GM18507 (cell line): ENCODE measurements at regions not wholly inside any gene's neighbourhood (a gene's known extent, or its start where the extent isn't known, plus 50 kb on each side); places are given as distances from the start of the nearest gene placed in this dataset.

Source experiments
- DNase-seq: peaks from one replicate; pipeline ENCODE4 v3.0.0; 2011; ENCODE audit warnings: low read depth; ENCODE audit not compliant: insufficient read length; ENCODE audit errors: extremely low spot score
- FAIRE-seq: peaks from 2 replicates; lab custom pipeline; 2011; peaks lifted over from hg19 to GRCh38; lab: Jason Lieb, UNC

GRCh38 chr3:25143356-25144025 lies 284.6 kb upstream of the RARB start:
- DNase-seq (no peak), FAIRE-seq (no peak)

GRCh38 chr3:25144430-25144829 lies 283.6 kb upstream of the RARB start:
- DNase-seq: no peak
- no peak for FAIRE-seq

DNA sequence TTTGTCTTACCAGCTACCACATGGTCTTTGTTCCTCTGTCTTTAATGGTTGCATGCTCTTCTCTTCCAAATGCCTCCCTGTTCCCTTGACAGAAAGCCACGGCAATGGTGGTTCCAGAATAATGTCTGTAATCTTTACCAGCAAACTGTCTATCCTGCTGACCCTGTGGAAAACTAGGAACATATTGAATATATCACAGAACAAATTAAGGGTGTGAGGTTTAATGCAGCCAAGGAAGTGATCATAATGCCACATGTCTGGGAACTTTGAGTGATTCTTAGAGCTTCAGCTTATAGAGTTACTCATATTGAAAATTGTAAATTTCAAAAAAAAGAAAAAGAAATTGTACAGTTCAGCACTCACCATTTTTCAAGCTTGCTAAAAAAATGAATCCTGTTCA lies 282.9 kb upstream of the RARB start:
- FAIRE-seq (no peak), DNase-seq (no peak)

- FAIRE-seq (no peak), DNase-seq (no peak)
Observed at GRCh38 chr3:25150199-25150598, 277.9 kb upstream of the RARB start.

- DNase-seq (no peak), FAIRE-seq (no peak)
Observed at GRCh38 chr3:25151281-25151902, 276.7 kb upstream of the RARB start.

DNA sequence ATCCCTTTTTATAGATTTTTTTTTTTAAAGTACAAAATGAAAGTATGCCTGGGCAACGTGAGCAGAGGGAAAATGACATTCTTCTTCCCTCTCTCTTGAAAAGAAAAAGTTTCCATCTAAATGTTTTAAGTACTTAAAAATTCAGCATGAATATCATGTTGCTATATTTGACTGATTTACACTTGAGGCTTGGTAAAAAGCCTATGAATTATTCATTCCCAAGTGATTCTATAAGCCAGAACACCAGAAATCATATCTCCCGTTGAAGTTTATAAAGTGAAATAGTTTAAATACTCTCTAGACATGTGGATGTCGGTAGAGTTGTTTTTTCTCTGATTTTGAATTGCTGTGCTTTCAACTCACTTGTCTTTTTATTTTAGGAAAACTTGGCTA lies 276.2 kb upstream of the RARB start:
- FAIRE-seq (no peak), DNase-seq (no peak)

- DNase-seq (no peak), FAIRE-seq (no peak)
Observed at GRCh38 chr3:25153136-25153535, 274.9 kb upstream of the RARB start.

DNA sequence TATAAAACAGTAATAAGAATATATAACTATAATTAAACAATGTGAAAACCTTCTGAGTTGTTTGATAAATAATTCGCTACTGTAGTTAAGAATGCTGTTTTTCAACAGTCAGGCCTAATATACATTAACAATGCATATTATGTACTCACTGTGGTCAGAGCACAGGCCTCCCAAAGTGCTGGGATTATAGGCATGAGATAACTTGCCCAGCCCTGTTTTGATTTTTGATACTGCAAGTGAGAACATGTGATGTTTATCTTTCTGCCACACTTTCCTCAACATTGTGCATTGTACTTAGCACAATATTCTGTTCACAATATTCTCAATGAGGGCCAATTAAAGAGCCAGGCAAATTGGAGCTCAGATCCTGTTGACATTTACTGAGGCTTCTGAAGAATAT lies 274.5 kb upstream of the RARB start:
- FAIRE-seq (no peak), DNase-seq (no peak)

DNA sequence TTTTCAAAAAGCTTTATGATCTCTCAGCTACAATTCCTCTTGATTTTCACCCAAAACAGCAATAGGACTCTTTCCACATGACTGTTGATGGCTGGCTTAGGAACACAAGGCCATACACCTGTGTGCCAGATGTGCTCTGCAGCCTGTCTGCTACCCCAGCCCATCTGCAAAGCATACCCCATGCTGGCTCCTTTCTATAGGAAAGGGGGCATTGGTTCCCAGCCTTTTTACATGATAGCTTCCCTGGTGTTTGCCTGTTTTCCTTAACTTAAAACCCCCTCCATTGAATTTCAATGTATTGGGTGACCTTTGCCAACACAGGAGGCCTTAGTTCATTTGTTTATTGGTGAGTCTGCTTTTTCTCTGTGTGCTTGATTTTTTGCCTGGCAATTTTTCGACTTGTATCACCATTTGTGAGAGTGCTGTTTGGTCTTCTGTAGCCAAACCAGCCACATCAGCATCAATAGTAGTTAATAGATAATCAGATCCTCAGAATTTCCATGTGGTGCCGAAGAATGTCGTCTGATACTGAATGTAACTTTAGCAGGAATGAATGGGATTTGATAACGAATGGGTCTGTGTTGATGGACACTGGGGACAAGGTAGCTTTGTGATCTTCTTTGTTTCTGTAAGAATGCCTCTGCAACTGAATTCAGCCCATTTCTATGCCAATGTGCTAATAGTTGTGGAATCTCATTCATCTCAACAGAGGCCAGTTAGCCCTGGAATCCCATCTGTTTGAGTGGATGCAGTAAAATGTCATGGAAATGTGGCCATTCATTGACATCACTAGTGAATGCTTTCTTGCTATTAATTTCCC lies 272.2 kb upstream of the RARB start:
- FAIRE-seq (no peak), DNase-seq (no peak)

GRCh38 chr3:25156626-25157025 lies 271.4 kb upstream of the RARB start:
- DNase-seq: no peak
- no peak for FAIRE-seq

DNA sequence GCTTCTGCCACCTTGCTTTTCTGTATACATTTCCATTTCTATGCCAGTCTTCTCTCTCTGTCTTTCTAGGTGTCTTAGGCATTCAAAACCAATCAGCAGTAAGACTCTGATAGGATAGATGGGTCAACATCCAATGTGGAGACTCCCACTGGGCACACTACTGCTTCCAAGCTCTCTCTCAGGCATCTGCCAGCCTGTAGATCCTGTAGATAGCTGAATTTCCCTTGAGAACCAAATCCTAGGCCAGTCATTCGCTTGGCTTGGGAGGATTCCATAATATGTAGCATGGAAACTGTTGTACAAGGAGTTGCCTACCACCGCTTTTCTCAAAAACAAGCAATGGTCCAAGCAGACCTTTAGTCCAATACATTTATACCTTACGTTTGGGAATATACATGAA lies 262.8 kb upstream of the RARB start:
- no peak for FAIRE-seq
- no peak for DNase-seq

- DNase-seq: no peak
- no peak for FAIRE-seq
Observed at GRCh38 chr3:25166016-25166415, 262.0 kb upstream of the RARB start.

DNA sequence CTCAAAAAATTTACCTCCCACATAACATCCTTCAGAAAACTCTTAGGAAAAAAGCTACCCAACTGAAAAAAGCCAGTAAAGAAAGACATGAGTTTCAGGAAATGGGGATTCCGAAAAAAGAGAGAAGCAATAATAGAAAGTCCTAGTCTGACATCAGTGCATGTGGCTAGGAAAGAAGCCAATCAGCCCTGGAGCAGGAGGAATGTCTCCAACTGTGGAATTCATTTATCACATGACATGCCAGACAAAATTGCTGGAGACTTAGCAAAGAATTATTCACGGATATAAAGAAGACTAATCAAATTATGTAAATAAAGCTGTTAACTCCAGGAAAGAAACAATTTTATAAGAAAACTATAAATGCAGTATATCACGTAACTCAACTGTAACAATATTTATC lies 258.9 kb upstream of the RARB start:
- DNase-seq: no peak

DNA sequence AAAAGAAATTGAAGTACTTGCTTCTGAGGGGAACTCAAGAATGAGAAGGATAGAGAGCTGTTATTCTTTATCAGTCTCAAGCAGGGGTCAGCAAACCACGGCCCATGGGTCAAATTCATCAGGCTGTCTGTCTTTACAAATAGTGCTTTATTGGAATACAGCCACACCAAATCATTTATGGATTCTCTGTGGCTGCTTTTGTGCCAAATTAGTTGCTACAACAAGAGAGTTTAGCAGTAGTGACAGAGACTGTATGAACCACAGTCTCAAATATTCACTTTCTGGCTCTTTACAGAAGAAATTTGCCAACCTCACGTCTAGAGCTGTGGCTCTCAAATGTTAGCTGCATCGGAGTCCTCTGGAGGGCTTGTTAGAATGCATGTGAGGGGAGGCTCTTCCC lies 258.0 kb upstream of the RARB start:
- FAIRE-seq (no peak), DNase-seq (no peak)

More for the DNA sequence above, 258.9 kb upstream of the RARB start:
- no peak for FAIRE-seq

DNA sequence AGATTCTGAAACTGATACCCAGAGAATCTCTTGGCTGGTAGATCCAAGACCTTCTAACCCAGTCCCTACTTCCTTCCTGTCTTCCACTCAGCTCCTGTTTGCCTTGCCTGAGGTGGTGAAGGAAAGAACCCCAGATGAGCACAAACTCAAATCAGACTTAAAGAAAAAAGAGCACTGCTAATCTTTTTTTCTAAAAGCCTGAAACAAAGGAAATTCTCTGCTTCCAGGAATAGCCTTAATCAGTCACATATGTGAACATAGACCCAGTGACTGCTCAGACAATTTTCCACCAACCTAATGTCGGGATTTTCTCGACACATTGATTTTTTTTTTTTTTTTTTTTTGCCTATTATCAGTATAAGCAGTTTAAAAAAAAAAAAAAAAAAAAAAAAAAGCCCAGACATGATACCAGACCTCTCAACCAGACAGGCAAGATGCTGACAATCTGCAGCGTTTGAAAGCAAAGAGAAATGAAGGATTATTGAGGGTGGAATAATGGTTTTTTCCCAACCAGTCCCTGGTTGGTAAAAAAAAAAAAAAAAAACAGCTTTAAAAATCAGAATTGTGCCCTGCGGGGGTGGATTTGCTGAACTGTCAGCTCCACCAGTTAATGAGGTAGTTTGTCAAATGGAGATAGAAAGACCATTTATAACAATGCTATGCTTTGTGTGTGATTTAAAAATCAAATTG lies 256.8 kb upstream of the RARB start:
- FAIRE-seq (no peak), DNase-seq (no peak)

GRCh38 chr3:25171897-25172296 lies 256.2 kb upstream of the RARB start:
- FAIRE-seq: no peak
- no peak for DNase-seq

GRCh38 chr3:25173606-25174005 lies 254.5 kb upstream of the RARB start:
- DNase-seq (no peak), FAIRE-seq (no peak)

GRCh38 chr3:25174251-25174650 lies 253.8 kb upstream of the RARB start:
- no peak for FAIRE-seq
- DNase-seq: no peak

DNA sequence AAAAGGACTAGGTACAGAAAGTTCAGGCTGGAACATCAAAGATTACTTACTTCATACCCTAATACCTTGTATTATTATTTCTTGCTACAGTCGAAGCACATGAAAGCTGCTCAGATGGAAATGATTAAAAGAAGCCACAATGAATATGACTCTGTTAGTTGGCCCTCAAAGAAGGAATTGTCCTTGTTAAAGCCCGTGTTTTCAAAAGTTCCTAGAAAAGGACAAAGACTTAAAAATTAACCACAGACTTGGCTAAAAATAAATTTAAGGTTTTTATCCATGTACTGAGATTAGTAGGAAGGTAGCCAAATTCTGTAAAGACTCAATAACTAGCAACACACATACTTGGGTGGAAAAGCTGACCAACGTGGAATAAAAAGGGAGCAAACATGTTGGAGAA lies 251.0 kb upstream of the RARB start:
- FAIRE-seq (no peak), DNase-seq (no peak)

GRCh38 chr3:25178672-25179071 lies 249.4 kb upstream of the RARB start:
- FAIRE-seq (no peak), DNase-seq (no peak)
